Uterus (tissue), 3 donors: ENCODE measurements at regions not wholly inside any gene's neighbourhood (a gene's known extent, or its start where the extent isn't known, plus 50 kb on each side); places are given as distances from the start of the nearest gene placed in this dataset.

ENCODE experiments used
- DNase-seq, 2 donors: peaks; one replicate each; pipeline ENCODE4 v3.0.0-alpha.2; 2019 to 2020
- H3K27ac ChIP-seq, 2 donors: fragments of 200-600 bp; sonication (generic); 1 replicate in 1 of 2; 2 replicates in 1 of 2; pipeline ENCODE4 v1.5.1; 2016 to 2018
- H3K27me3 ChIP-seq, 2 donors: fragments of 200-600 bp; sonication (generic); one replicate each; pipeline ENCODE4 v1.5.1; 2018 to 2019; ENCODE audit warnings: control low read depth in 1 of 2
- H3K36me3 ChIP-seq, 2 donors: fragments of 200-600 bp; sonication (generic); one replicate each; pipeline ENCODE4 v1.5.1; 2019; ENCODE audit warnings: control low read depth in 1 of 2
- H3K4me1 ChIP-seq, 2 donors: fragments of 200-600 bp; sonication (generic); one replicate each; pipeline ENCODE4 v1.5.1; 2018 to 2019; ENCODE audit warnings: control low read depth in 1 of 2
- H3K4me3 ChIP-seq, 2 donors: fragments of 200-600 bp; sonication (generic); 1 replicate in 1 of 2; 2 replicates in 1 of 2; pipeline ENCODE4 v1.5.1; 2018 to 2019; ENCODE audit warnings: mild to moderate bottlenecking in 1 of 2
- H3K9me3 ChIP-seq, 2 donors: fragments of 200-600 bp; sonication (generic); one replicate each; pipeline ENCODE4 v1.5.1; 2019; ENCODE audit warnings: control low read depth in 1 of 2
- CTCF ChIP-seq, 4 experiments: fragments of 200-600 bp in 2 of 4; fragments of 450-650 bp in 2 of 4; sonication (generic) in 2 of 4; IDR thresholded peaks; one replicate each; pipeline ENCODE4 v1.5.1; 2016 to 2019; ENCODE audit warnings: antibody characterized with exemption in 4 of 4, mild to moderate bottlenecking in 2 of 4, moderate library complexity in 1 of 4
- POLR2A ChIP-seq, 2 donors: fragments of 450-650 bp; IDR thresholded peaks; one replicate each; pipeline ENCODE4 v1.6.1; 2016; ENCODE audit warnings: antibody characterized with exemption in 2 of 2, mild to moderate bottlenecking in 1 of 2, moderate library complexity in 1 of 2
- intact Hi-C: fragments of 100-400 bp; cut with DNase I; formaldehyde crosslinking; loops from one replicate; pipeline ENCODE4 v1.15.1; 2023; ENCODE audit warnings: low total_unique reads
- donor health status: DM: yes; HTN: yes; CAD: no.

DNA sequence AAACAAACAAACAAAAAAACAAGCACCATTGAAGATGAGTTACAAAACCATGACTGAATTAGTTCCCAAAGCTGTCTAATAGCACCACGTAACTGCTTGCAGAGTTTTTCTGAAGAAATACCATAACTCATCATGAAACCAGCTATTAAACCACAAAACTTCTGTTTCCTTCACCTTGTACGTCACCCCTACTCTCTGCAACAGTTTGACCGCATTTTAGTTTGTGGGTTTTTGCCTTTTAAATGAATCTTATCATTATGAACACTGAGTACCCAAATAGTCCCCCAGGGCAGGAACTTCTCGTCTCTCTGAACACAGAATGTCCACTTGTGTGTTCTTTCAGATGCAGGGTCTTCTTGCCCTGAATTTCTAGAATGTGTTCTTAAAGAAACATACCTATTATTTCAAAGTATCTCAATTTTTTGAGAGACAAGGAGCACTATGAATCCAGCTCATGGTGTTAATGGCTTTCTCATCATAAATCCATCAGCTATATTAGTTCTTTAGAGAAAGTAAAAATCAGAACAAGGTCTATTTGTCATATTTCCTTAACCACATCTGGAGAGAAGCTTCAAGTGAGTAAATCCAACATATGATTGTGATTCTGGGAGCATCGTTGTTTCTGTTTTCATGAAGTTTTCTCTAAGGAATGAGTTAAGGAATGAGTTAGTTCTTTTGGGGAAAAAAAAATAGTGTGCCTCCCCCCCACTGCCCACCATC lies 210.6 kb downstream of the AUH start:
- no peaks in the 10 kb centered on the region for H3K4me1 ChIP-seq
- TF ChIP-seq CTCF (IDR thresholded peaks at IDR 0.05) (peak in 1 of 4 experiments; percentile 9), POLR2A (IDR thresholded peaks at IDR 0.05) (no peak)
- no peak for DNase-seq
- intact Hi-C loops = no loop called here
- no peaks in the 10 kb centered on the region for H3K9me3 ChIP-seq
- no peaks in the 10 kb centered on the region for H3K27me3 ChIP-seq
- H3K36me3 ChIP-seq = no peaks in the 10 kb centered on the region
- H3K27ac ChIP-seq = peak overlapping the region; percentile 70 to 71
- H3K4me3 ChIP-seq = no peak overlapping the region

DNA sequence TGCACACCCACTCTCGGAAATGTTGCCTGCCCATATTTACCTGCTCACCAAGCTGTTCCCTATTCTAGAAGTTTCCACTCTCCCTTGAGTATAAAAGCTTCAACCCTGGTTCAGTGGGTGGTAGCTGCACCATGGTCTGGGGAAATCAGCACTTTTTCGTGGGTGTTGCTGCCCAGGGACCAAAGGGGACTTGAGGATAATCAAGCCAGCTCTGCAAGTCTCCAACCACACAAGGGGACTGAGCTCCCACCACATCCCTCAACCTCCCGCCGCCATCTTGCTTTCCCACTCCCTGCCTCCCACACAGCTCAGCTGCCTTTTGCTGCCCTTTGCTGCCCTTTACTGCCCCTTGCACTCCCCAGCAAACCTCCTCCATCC lies 210.0 kb downstream of the AUH start:
- H3K36me3 ChIP-seq = no peaks in the 10 kb centered on the region

GRCh38 chr9:91154686-91155085 lies 207.0 kb downstream of the AUH start:
- DNase-seq = no peak
- Histone ChIP-seq H3K27ac (no peak overlapping the region), H3K4me1 (no peaks in the 10 kb centered on the region), H3K36me3 (no peaks in the 10 kb centered on the region), H3K27me3 (no peaks in the 10 kb centered on the region), H3K9me3 (no peaks in the 10 kb centered on the region), H3K4me3 (no peak overlapping the region)
- intact Hi-C loops = no loop called here
- TF ChIP-seq POLR2A (IDR thresholded peaks at IDR 0.05) = no peak
- TF ChIP-seq CTCF (IDR thresholded peaks at IDR 0.05) = no peak

More for the DNA sequence above, 210.0 kb downstream of the AUH start:
- DNase-seq = no peak
- Histone ChIP-seq H3K9me3 (no peaks in the 10 kb centered on the region), H3K27ac (peak overlapping the region; percentile 59 to 70), H3K4me1 (no peaks in the 10 kb centered on the region), H3K4me3 (no peak overlapping the region), H3K27me3 (no peaks in the 10 kb centered on the region)
- TF ChIP-seq CTCF (IDR thresholded peaks at IDR 0.05) = no peak
- intact Hi-C loops = no loop called here

DNA sequence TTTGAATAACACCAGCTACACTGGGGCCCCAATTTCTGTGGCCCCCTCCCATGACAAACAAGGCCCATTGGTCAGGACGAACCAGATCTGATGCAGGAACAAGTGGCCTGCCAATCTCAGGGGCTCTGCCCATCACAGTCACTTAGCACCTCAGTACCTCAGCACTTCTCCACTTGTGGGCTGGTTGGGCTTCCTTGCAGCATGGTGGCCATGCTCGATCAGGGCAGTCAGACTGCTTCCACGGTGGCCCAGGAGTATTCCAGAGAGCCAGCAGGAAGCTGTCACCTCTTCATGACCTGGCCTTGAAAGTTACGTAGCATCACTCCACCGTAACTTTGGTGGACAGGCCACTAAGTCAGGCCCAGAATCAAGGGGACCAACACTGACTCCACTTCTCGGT lies 206.5 kb downstream of the AUH start:
- DNase-seq = no peak
- Histone ChIP-seq H3K27me3 (no peaks in the 10 kb centered on the region), H3K4me3 (no peak overlapping the region), H3K27ac (no peak overlapping the region), H3K9me3 (no peaks in the 10 kb centered on the region), H3K36me3 (no peaks in the 10 kb centered on the region), H3K4me1 (no peaks in the 10 kb centered on the region)
- TF ChIP-seq CTCF (IDR thresholded peaks at IDR 0.05) = no peak
- TF ChIP-seq POLR2A (IDR thresholded peaks at IDR 0.05) = no peak
- intact Hi-C loops = no loop called here

- Histone ChIP-seq H3K4me1 (no peaks in the 10 kb centered on the region), H3K4me3 (no peak overlapping the region), H3K9me3 (no peaks in the 10 kb centered on the region), H3K36me3 (no peaks in the 10 kb centered on the region), H3K27ac (no peak overlapping the region), H3K27me3 (no peaks in the 10 kb centered on the region)
- no peak for TF ChIP-seq POLR2A (IDR thresholded peaks at IDR 0.05)
- no peak for TF ChIP-seq CTCF (IDR thresholded peaks at IDR 0.05)
- DNase-seq = no peak
- intact Hi-C loops = no loop called here
Observed at GRCh38 chr9:91155746-91156376, 205.9 kb downstream of the AUH start.
